Fibroblast of skin of left biceps (primary cell): ENCODE measurements at regions not wholly inside any gene's neighbourhood (a gene's known extent, or its start where the extent isn't known, plus 50 kb on each side); places are given as distances from the start of the nearest gene placed in this dataset.

Source experiments
- DNase-seq, 2 experiments: peaks; one replicate each; pipeline ENCODE4 v3.0.0-alpha.2; 2013; ENCODE audit warnings: low read depth in 2 of 2

DNA sequence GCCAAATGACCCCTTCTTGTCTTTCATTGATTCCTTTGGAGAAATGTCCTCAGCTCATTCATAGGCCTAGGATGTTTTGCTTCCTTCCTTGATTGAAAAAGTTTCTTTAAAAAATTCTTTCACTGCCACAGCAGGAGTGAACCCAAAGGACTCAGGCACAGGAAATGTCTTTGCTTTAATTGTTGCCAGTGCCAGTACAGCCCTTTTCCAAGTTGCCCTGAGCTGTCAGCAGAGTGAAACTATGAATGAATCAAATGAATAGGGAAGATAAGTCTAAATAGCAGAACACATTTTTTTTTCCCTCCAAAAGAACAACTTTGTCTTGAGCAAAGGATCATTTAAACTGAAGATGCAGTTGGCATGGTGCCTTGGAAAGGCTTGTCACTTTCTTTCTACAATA, 63.8 kb upstream of the SLC4A4 start:
- no peak for DNase-seq

DNA sequence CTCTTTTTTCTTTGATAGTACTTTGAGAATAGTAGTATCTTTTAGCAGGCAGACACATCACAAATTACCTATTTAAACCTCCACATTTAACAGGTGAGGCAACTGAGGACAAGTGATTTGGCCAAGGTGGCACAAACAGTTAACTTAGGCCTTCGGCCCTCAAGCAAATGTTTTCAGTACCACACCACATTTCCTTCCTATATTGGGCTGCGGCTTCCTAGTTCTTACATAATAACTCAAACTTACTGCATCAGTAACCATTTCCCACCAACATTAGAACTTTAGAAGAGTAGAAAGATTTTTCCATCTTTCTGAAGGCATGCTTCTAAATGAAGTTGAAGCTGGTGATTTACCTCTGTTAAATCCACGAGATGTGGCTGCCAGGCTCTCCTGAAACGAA, 63.2 kb upstream of the SLC4A4 start:
- no peak for DNase-seq

DNA sequence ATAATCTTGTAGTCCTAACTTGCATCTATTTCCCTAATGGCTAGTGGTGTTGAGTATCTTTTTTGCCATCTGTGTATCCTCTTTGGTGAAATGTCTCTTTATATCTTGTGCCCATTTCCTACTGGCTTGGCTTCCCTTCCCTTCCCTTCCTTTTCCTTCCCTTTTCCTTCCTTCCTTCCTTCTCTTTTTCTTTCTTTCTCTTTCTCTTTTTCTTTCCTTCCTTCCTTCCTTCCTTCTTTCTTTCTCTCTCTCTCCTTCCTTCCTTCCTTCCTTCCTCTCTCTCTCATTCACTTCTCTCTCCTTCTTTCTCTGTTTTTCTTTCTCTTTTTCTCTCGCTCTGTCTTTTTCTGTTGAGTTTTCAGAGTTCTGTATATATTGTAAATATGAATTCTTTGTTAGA, 61.5 kb upstream of the SLC4A4 start:
- DNase-seq = no peak

DNA sequence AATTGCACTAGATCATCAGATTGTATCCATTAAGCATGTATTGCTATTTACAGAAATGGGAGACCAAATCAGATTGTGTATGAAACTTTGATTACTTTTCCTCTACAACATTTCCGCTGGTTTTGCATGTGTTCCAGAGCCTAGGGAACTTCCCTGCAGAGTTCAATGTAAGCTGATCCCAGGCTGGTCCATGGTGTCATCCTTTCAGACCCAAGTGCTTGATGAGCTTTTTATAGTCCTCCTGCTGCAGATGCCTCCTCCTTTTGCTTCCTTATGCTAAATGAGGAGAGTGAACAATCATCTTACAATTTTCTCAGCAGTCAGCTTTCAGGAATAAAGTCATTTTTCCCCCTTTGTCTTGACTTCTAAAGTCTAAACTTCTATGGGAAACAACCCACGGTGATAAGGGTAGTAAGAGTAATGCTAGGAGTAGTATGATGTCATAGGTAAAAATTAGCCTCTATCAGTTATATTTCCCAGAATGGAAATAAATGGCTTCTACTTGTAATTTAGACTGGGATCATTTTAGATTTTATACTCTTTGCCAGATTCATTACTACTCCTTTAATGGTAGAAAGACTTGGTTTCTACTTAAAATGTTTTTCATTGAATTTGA, 55.1 kb upstream of the SLC4A4 start:
- DNase-seq = no peak

DNA sequence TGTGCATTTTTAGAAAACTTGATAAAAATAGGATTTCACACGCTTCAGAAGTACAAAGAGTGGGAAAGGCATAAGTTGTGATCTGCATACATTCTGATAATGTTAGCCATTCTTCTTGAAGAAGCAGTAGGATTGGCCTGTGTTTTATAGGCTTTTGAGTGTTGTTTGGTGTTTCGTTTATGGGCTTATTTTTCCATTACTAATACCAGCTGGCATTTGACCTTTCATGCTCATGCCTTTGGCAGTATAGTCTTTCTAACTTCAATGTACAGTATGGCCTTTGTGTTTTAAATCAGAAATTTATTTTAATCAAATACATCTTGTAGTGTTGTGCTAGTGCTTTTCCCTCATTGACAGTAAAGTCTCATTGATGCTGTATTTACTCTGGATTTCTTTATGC, 51.5 kb upstream of the SLC4A4 start:
- DNase-seq = no peak

DNA sequence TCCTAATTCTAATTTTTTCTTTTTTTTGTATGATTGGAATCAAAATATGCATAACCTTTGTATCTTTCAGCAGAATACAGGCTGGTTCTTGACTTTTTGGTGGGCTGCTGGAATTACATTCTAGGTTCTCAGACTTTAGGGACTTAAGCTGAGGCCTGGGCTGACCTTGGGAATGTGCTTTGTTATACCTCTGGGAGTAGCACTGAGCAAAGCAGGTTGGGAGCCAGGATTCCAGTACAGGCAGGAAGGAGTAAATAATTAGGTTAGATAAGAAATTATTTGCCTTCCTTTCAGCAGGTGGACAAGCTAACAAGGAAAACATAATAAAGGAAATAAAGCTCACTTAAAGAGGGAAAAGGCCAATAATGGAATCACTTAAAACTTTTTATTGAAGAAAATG, 49.9 kb upstream of the SLC4A4 start:
- no peak for DNase-seq
